ENCODE measurements at regions not wholly inside any gene's neighbourhood (a gene's known extent, or its start where the extent isn't known, plus 50 kb on each side); places are given as distances from the start of the nearest gene placed in this dataset.

- no peak for DNase-seq (ENCODE audit: low read depth)
- H3K4me3 ChIP-seq (ENCODE audit: low read depth, low read length): no peak overlapping the region
- TF ChIP-seq CTCF (IDR thresholded peaks at IDR 0.05; ENCODE audit: insufficient read depth, low read depth, low read length): no peak
Measured at GRCh38 chr18:11533513-11533890, 75.9 kb upstream of the SLC35G4 start.

GRCh38 chr18:11532758-11533512, 76.5 kb upstream of the SLC35G4 start:
- no peak for DNase-seq (ENCODE audit: low read depth)
- TF ChIP-seq CTCF (IDR thresholded peaks at IDR 0.05; ENCODE audit: insufficient read depth, low read depth, low read length): no peak
- H3K4me3 ChIP-seq (ENCODE audit: low read depth, low read length): no peak overlapping the region

GRCh38 chr18:11529081-11529480, 80.3 kb upstream of the SLC35G4 start:
- H3K4me3 ChIP-seq (ENCODE audit: low read depth, low read length): no peak overlapping the region
- no peak for TF ChIP-seq CTCF (IDR thresholded peaks at IDR 0.05; ENCODE audit: insufficient read depth, low read depth, low read length)
- no peak for DNase-seq (ENCODE audit: low read depth)

GRCh38 chr18:11526675-11527074, 82.7 kb upstream of the SLC35G4 start:
- no peak for DNase-seq (ENCODE audit: low read depth)

GRCh38 chr18:11523804-11524203, 85.6 kb upstream of the SLC35G4 start:
- DNase-seq (ENCODE audit: low read depth): no peak
- H3K4me3 ChIP-seq (ENCODE audit: low read depth, low read length): no peak overlapping the region
- no peak for TF ChIP-seq CTCF (IDR thresholded peaks at IDR 0.05; ENCODE audit: insufficient read depth, low read depth, low read length)

More at GRCh38 chr18:11526675-11527074, 82.7 kb upstream of the SLC35G4 start:
- no peak overlapping the region for H3K4me3 ChIP-seq (ENCODE audit: low read depth, low read length)
- TF ChIP-seq CTCF (IDR thresholded peaks at IDR 0.05; ENCODE audit: insufficient read depth, low read depth, low read length): no peak

- H3K4me3 ChIP-seq (ENCODE audit: low read depth, low read length): no peak overlapping the region
- no peak for TF ChIP-seq CTCF (IDR thresholded peaks at IDR 0.05; ENCODE audit: insufficient read depth, low read depth, low read length)
- no peak for DNase-seq (ENCODE audit: low read depth)
Measured at GRCh38 chr18:11522992-11523391, 86.4 kb upstream of the SLC35G4 start.

GRCh38 chr18:11521853-11522252, 87.5 kb upstream of the SLC35G4 start:
- no peak overlapping the region for H3K4me3 ChIP-seq (ENCODE audit: low read depth, low read length)
- no peak for DNase-seq (ENCODE audit: low read depth)
- no peak for TF ChIP-seq CTCF (IDR thresholded peaks at IDR 0.05; ENCODE audit: insufficient read depth, low read depth, low read length)

Measured in fibroblast of villous mesenchyme (primary cell).